ENCODE measurements at regions not wholly inside any gene's neighbourhood (a gene's known extent, or its start where the extent isn't known, plus 50 kb on each side); places are given as distances from the start of the nearest gene placed in this dataset.

DNA sequence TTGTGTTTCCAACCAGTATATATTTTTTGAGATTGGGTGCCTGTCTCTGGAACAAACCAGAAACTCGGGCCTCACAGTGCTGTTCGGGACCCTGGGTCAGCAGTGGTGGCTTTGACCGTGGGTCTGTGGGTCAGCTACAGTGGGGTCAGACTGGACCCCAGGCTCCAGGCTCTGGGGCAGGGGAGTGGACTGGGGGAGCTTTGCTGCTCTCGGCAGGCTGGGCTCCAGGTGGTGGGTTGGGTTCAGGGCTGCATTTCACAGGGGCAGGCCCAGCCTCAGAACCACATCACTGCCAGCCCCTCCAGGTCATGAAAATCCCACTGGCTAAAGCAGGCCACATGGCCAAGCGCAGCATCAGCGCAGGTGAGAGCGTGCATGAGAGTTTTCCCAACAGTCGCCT is 1279.3 kb downstream of the BRD1 start:
- DNase-seq = no peak

DNA sequence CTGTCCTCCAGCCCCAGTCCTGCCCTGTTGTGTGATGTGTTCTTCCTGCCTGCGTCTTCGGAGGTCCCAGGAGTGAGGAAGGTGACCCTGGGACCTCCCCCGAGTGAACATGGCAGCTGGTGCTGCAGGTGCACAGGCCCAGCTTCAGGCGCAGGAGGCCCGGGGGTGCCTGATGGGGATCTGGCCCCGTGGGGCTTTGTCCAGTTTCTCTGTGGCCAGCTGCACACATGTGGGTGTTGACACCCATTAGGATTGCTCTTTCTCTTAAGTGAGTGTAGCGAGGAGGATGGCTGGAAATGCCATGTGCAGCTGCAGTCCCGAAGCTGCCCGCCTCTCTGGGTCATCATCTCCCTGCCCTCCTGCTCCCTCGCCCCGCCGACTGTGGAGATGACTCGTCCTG is 1279.7 kb downstream of the BRD1 start:
- no peak for DNase-seq

GRCh38 chr22:48546653-48547424 is 1280.8 kb downstream of the BRD1 start:
- DNase-seq = no peak

- DNase-seq = no peak
Observed at GRCh38 chr22:48545987-48546386, 1281.7 kb downstream of the BRD1 start.

DNA sequence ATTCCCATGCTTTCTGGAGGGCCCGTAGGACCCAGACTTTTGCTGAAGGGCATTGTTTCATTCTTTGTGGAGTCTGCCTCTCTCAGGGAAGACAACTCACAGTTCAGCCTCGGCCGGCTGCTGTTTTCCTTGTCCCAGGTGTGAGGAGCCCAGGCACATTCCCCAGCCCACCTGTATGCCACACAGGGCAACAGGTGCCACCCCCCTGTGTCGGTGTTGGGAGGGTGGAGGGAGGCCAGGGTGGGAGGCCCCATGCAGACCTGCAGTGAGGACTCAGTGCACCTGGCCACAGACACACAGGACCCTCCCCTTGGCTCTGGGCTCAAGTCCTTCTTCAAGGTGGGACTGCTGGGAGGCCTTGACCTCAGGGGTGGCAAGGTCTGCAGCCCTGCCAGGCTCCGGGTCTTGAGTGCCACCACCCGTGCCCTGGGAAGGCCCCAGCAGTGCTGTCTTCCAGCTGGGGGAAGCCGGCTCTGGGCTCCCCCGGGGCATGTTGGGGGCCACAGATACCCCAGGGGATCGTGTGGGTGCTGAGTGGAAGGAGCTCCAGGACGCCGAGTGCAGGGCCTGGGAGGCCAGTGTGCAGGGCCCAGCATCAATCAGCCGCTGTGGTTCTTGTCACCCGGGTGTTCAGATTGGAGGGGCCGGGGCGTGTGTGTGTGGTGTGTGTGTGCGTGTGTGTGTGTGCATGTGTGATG is 1286.1 kb downstream of the BRD1 start:
- DNase-seq = no peak

DNA sequence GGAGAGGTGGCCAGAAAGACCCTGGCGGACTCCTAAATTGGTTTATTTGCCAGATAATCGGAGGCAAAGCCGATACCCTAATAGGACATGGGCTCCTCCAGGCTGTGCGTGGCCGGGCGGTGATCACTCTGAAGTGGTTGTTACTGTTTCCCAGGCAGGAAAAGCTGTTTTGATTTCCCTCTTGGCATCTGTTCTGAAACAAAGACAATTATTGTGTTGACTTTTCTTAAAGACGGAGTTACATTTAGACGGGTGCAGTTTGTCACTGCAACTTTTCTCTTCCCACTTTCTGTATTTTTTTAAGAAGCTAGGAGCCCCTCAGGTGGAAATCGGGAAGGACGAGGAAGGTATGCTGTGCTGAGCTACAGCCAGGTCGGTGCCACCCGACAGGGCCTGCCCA is 1288.4 kb downstream of the BRD1 start:
- no peak for DNase-seq

DNA sequence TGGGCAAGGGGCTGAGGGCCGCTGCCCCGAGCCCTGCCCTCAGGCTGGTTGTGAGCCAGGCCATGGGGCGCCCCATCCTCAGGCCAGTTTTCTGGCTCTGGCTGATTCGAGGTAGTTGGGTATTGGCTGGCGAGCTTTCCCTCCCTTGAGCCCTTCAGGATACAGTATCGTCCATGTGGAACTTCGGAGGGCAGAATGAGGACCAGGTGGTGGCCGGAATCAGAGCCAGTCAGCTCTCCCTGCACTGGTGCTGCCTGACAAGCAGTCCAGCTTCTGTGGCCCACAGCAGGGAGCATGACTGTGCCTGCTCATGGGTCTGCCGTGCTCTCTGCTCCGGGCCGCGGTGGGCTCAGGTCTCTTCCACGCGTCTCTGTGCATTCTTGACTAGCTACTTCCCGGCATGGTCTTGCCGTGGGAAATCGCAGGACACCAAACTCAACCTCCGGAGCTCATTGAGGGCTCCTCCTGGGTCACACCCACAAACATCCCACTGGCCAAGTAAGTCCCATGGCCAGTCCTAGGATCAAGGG is 1289.3 kb downstream of the BRD1 start:
- no peak for DNase-seq

GRCh38 chr22:48537343-48537680 is 1290.4 kb downstream of the BRD1 start:
- DNase-seq = no peak

GRCh38 chr22:48536541-48537342 is 1290.9 kb downstream of the BRD1 start:
- no peak for DNase-seq

GRCh38 chr22:48535868-48536540 is 1291.7 kb downstream of the BRD1 start:
- no peak for DNase-seq

DNA sequence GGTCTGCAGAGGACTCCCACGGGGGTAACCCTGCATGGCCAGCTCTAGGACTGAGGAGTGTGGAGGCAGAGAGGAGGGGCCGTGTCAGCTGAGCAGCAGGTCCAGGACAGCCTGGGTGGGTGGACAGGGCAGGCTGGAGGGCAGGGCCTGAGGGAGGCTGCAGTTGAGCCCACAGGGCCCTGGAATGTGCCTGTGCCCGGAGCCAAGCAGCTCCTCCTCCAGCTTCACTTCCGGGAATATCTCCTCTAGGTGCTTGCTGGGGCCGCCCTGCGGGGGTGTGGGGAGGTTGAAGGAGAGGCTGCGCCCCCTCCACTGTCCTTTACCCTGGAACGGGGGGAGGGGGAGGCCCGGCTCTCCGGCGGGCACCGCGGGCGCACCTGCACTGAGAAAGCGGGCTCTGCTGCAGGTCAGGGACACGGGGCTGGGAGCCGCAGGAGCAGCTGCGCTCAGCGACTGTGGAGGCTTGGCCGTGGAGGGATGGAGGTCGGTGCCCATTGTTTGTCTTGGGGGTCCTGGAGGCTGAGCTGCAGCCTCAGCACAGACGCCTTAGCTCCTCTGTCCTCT is 1293.2 kb downstream of the BRD1 start:
- no peak for DNase-seq

- DNase-seq = no peak
Observed at GRCh38 chr22:48532986-48533385, 1294.7 kb downstream of the BRD1 start.

GRCh38 chr22:48531761-48532435 is 1295.8 kb downstream of the BRD1 start:
- DNase-seq = no peak

- no peak for DNase-seq
Observed at GRCh38 chr22:48531108-48531507, 1296.6 kb downstream of the BRD1 start.

DNA sequence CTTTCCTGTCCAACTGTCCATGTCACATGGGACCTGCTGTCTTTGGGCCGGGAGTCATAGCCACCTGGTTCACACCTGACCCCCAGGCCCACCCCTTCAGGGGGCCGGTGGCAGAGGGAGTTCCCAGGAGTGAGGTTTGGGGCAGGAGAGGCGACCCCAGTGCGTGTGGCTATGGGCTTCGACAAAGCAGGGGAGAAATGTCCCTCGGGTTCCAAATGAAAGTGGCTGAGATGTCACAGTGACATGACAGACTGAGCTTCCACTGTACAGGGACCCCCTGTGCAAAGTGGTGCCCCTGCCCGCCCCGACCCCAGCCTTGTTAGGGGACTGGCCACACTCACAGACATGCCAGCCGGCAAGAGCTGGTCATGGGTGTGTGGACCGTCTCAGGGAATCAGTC is 1297.0 kb downstream of the BRD1 start:
- DNase-seq = no peak

DNA sequence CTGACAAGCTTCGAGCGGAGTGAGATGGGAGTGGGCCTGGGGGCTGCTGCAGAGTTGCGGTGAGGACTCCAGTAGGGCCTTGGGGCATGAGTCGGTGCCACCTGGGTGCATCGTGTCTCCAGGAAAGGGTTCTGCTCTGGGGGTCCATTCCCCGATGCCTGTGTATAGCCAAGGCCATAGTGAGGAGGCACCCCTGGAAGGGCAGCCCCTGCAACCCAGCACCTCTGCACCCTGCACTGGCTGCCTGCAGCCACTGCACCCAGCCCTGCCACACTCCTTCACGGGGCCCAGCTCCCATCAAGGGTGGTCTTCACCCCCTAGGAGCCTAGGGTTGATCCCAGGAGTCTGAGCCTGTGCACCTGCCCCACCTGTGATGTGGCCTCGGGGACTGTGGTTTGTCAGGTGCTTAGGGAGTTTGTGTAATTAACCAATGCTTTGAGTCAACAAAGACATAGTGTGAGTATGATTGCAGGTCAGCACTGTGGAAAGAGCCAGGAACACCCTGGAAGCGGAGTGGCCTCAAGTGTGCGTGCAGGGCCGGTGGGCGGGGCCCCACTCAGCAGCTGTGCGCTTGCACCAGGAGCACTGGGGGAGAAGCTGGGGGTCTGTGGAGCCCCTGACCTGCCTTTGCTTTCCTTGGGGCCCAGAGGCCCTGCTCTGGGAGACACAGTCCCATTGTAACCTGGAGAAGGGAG is 1299.3 kb downstream of the BRD1 start:
- DNase-seq = no peak

DNA sequence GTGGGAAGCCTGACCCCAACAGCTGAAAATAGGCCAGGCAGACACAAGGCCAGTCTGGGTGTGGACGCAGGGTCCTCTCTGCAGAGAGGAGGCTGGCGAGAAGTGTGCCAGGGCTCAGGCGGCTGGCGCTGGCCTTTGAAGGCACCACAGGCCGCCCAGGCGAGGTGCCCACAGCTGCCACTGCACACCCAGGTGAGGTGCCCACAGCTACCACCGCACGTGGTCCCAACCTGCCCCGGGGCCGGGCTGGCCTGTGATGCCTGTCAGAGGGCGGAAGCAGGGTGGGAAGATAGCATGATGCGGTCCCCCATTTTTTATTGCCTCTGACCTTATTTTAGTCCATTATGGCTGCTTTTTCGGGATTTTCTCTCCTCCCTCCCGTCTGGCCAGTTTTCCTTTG is 1303.9 kb downstream of the BRD1 start:
- no peak for DNase-seq

- DNase-seq = no peak
Observed at GRCh38 chr22:48523091-48523490, 1304.6 kb downstream of the BRD1 start.

- DNase-seq = no peak
Observed at GRCh38 chr22:48522271-48522670, 1305.4 kb downstream of the BRD1 start.

DNA sequence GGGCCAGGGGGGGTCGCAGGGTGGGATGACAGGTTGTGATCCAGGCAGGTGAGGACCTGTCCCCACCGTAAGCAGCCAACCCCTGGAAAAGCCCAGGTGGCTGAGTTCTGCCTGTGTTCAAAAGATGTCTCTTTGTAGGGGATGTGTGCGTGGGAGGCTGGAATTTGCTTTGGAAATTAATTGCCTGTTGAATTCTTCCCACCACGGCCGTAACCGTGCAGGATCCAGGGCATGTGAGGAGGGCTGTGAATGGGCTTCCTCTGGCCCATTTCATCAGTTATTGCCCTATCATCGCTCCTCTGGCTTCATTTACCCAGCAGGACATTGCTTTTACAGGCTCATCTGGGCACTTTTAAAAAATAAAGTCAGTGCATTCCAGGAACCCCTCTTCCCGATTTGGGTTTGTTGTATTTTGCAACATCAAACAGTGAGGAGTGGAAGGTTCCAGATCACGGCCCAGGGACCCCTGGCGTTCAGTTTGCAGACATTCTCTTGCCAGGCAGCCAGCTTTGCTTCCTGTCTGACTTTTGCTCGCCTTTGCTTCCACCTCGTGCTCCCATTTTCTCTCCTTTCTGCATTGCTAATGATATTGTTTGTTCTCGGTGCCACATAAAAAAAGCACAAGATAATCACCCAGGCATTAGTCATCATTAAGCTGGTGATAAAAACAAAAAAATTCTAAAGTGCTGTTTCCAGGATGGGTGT is 1306.6 kb downstream of the BRD1 start:
- DNase-seq = no peak

GRCh38 chr22:48520207-48520606 is 1307.5 kb downstream of the BRD1 start:
- DNase-seq = no peak

Data from activated naive CD4-positive, alpha-beta T cell treated with anti-CD3 and anti-CD28 coated beads, Interleukin-2, amount 50 U/mL, for 16 hours (primary cell).